ENCODE measurements at regions not wholly inside any gene's neighbourhood (a gene's known extent, or its start where the extent isn't known, plus 50 kb on each side); places are given as distances from the start of the nearest gene placed in this dataset.

DNA sequence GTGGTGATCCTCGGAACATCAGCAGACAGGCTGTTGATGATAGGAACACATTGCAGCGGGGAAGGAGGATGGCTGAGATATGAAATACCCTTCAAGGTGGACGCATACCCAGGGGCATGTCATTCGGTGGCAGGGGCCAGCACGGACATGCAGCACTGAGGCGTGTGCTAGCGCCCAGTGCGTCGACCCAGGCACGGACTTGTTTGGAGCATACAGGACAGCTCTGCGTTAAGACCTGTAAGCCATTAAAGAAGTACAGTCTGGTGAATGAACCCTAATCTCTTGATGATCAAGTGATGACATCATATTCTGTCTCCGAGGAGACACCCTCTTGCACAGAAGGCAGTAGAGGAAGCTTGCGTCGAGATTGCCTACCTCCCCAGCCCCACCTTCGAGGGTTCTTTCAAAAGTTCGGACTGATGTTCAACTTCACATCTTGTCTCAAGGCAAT, 63.6 kb upstream of the KIF26B start:
- Histone ChIP-seq H3K27ac (no peak overlapping the region), H3K4me1 (no peaks in the 10 kb centered on the region), H3K36me3 (peaks cover 0 to 5% of the 10 kb centered on the region in 2 donors), H3K4me3 (no peak overlapping the region), H3K9me3 (no peaks in the 10 kb centered on the region), H3K27me3 (no peaks in the 10 kb centered on the region)
- TF ChIP-seq, protein P1, sequence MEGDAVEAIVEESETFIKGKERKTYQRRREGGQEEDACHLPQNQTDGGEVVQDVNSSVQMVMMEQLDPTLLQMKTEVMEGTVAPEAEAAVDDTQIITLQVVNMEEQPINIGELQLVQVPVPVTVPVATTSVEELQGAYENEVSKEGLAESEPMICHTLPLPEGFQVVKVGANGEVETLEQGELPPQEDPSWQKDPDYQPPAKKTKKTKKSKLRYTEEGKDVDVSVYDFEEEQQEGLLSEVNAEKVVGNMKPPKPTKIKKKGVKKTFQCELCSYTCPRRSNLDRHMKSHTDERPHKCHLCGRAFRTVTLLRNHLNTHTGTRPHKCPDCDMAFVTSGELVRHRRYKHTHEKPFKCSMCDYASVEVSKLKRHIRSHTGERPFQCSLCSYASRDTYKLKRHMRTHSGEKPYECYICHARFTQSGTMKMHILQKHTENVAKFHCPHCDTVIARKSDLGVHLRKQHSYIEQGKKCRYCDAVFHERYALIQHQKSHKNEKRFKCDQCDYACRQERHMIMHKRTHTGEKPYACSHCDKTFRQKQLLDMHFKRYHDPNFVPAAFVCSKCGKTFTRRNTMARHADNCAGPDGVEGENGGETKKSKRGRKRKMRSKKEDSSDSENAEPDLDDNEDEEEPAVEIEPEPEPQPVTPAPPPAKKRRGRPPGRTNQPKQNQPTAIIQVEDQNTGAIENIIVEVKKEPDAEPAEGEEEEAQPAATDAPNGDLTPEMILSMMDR (IDR thresholded peaks at IDR 0.05 in 4 of 5, conservative IDR thresholded peaks at IDR 0.05 in 1 of 5) = no peak
- no peak for TF ChIP-seq POLR2A (IDR thresholded peaks at IDR 0.05)
- DNase-seq (no peak), ATAC-seq (no peak)
- in situ Hi-C loops (cut with MboI; ENCODE audit: low sequenced_read_pairs in 4 of 4) (no loop called here), intact Hi-C loops (cut with DNase I; ENCODE audit: low total_unique reads) (no loop called here)

DNA sequence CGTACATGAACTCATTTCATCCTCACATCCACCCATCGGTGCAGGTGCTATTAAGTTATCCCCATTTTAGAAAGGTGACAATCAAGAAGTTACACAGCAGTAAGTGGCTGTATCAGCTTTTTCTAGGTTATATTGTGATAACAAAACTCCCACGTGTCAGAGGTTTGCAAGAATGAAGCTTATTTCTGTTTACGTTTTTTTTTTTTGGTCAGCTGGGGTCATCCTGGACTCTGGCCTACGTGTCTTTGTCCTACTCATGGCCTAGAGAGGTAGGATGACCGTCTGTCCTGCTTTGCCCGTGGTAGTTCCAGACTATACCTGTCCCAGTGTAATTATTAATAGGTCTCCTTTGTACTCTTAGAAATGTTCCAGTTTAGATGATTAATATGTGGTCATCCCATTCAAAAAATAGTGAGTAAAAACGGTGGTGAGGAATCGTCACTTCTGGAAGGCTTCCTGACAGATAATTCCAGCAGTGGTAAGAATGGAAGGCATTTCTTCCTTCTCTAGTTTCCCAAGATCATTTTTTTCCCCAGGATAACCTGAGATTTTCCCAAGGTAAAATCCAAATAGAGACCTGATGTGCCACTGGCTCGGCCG, 64.2 kb upstream of the KIF26B start:
- no peaks in the 10 kb centered on the region for H3K4me1 ChIP-seq
- H3K27me3 ChIP-seq = no peaks in the 10 kb centered on the region
- no peak overlapping the region for H3K4me3 ChIP-seq
- TF ChIP-seq POLR2A (IDR thresholded peaks at IDR 0.05) = no peak
- TF ChIP-seq, protein P1 (IDR thresholded peaks at IDR 0.05 in 4 of 5, conservative IDR thresholded peaks at IDR 0.05 in 1 of 5) = no peak
- no peak overlapping the region for H3K27ac ChIP-seq
- ATAC-seq (no peak), DNase-seq (no peak)
- H3K9me3 ChIP-seq = no peaks in the 10 kb centered on the region
- peaks cover 0 to 5% of the 10 kb centered on the region in 2 donors for H3K36me3 ChIP-seq
- intact Hi-C loops (cut with DNase I; ENCODE audit: low total_unique reads) (no loop called here), in situ Hi-C loops (cut with MboI; ENCODE audit: low sequenced_read_pairs in 4 of 4) (no loop called here)

DNA sequence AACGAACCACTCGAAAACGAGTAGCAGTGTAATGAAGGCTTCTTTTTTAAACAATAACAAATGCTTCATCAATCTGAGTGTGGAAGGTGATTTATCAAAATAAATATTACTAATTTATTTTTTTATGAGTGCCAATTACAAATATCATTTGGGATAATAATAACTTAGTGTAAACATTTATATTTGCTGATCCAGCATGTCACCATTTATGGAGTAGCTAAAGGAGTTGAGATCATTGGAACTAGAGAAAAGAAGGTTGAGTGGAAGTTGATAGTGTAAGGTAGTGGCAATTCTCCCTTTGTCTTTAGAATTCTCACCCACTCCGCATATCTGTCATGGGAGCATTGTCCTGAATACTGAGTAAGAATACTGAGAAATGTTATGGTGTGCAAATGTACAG, 67.1 kb upstream of the KIF26B start:
- in situ Hi-C loops (cut with MboI; ENCODE audit: low sequenced_read_pairs in 4 of 4) = no loop called here
- DNase-seq = no peak
- ATAC-seq = no peak
- no peak for TF ChIP-seq POLR2A (IDR thresholded peaks at IDR 0.05)
- TF ChIP-seq, protein P1 (IDR thresholded peaks at IDR 0.05 in 4 of 5, conservative IDR thresholded peaks at IDR 0.05 in 1 of 5) = no peak
- no peak overlapping the region for H3K4me3 ChIP-seq
- H3K9me3 ChIP-seq = no peaks in the 10 kb centered on the region
- H3K27me3 ChIP-seq = no peaks in the 10 kb centered on the region
- H3K27ac ChIP-seq = no peak overlapping the region
- peaks cover 0 to 21% of the 10 kb centered on the region in 2 donors for H3K36me3 ChIP-seq
- no peaks in the 10 kb centered on the region for H3K4me1 ChIP-seq
- intact Hi-C loops (cut with DNase I; ENCODE audit: low total_unique reads) = no loop called here

DNA sequence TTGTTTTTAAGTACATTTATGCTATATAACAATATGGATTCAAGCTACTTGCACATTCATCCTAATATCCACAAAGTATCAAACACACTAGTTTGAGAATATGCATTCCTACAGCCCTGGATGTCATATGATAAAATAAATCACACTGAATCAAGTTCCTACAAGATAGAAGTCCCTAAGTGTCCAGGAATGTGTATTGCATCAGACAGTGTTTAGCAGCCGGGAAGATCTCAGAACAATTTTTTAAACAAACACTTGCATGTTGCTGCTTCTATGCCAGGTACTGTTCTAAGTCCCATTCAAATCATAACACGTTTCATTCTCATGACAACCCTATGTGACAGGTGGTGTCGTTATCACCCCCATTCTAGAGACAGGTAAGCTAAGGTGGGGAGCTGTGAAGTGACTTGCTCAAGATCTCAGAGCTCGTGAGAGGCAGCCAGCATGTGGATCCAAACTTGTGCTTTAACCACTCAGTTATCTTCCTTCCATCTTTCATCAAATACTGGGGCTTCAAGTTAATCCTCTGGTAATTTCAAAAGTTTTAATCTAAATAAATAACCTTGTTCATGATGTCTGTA, 68.3 kb upstream of the KIF26B start:
- TF ChIP-seq POLR2A (IDR thresholded peaks at IDR 0.05) = no peak
- TF ChIP-seq, protein P1 (IDR thresholded peaks at IDR 0.05 in 4 of 5, conservative IDR thresholded peaks at IDR 0.05 in 1 of 5) = no peak
- no peak overlapping the region for H3K4me3 ChIP-seq
- intact Hi-C loops (cut with DNase I; ENCODE audit: low total_unique reads) = no loop called here
- H3K4me1 ChIP-seq = no peaks in the 10 kb centered on the region
- H3K27me3 ChIP-seq = no peaks in the 10 kb centered on the region
- DNase-seq (no peak), ATAC-seq (no peak)
- H3K9me3 ChIP-seq = no peaks in the 10 kb centered on the region
- H3K27ac ChIP-seq = no peak overlapping the region
- peaks cover 0 to 21% of the 10 kb centered on the region in 2 donors for H3K36me3 ChIP-seq
- in situ Hi-C loops (cut with MboI; ENCODE audit: low sequenced_read_pairs in 4 of 4) = no loop called here
